ENCODE measurements at regions not wholly inside any gene's neighbourhood (a gene's known extent, or its start where the extent isn't known, plus 50 kb on each side); places are given as distances from the start of the nearest gene placed in this dataset.

GRCh38 chr12:116389990-116390389, 112.5 kb upstream of the MED13L start:
- no peaks in the 10 kb centered on the region for H3K36me3 ChIP-seq (ENCODE audit: control insufficient read depth, insufficient read depth, low read length)
- H3K9ac ChIP-seq (ENCODE audit: insufficient read depth, low read length), result no peak overlapping the region
- H3K4me3 ChIP-seq (replicated peaks in 1 of 4; ENCODE audit: control extremely low read depth in 1 of 4, insufficient read depth in 1 of 4, low read depth in 3 of 4, low read length in 4 of 4), result no peak overlapping the region
- peak overlapping the region; percentile 42 for H3K27ac ChIP-seq (ENCODE audit: insufficient read depth, low read length)
- H3K27me3 ChIP-seq (ENCODE audit: control insufficient read depth, insufficient read depth, low read length), result no peaks in the 10 kb centered on the region
- no peaks in the 10 kb centered on the region for H4K20me1 ChIP-seq (ENCODE audit: control insufficient read depth, extremely low read depth, insufficient read depth, low read length)
- peak in 1 of 2 donors; percentile 4 for TF ChIP-seq CTCF (conservative IDR thresholded peaks at IDR 0.05 in 1 of 2, IDR thresholded peaks at IDR 0.05 in 1 of 2; ENCODE audit: low read depth in 1 of 2, low read length in 2 of 2)
- no peak for TF ChIP-seq EZH2 (IDR thresholded peaks at IDR 0.05; ENCODE audit: low read length, missing control alignments)
- no peak overlapping the region for H2AFZ ChIP-seq (ENCODE audit: low read length)
- DNase-seq (ENCODE audit: low read depth in 2 of 2), result peak; percentile 96 to 99
- no peaks in the 10 kb centered on the region for H3K79me2 ChIP-seq (ENCODE audit: control insufficient read depth, insufficient read depth, low read length)
- H3K4me2 ChIP-seq (ENCODE audit: extremely low read depth, insufficient read depth, low read length), result no peak overlapping the region
- no peaks in the 10 kb centered on the region for H3K9me3 ChIP-seq (ENCODE audit: control insufficient read depth, insufficient read depth, low read depth, low read length)
- peaks cover 18% of the 10 kb centered on the region for H3K4me1 ChIP-seq (ENCODE audit: control insufficient read depth, extremely low read depth, insufficient read depth, low read length)

DNA sequence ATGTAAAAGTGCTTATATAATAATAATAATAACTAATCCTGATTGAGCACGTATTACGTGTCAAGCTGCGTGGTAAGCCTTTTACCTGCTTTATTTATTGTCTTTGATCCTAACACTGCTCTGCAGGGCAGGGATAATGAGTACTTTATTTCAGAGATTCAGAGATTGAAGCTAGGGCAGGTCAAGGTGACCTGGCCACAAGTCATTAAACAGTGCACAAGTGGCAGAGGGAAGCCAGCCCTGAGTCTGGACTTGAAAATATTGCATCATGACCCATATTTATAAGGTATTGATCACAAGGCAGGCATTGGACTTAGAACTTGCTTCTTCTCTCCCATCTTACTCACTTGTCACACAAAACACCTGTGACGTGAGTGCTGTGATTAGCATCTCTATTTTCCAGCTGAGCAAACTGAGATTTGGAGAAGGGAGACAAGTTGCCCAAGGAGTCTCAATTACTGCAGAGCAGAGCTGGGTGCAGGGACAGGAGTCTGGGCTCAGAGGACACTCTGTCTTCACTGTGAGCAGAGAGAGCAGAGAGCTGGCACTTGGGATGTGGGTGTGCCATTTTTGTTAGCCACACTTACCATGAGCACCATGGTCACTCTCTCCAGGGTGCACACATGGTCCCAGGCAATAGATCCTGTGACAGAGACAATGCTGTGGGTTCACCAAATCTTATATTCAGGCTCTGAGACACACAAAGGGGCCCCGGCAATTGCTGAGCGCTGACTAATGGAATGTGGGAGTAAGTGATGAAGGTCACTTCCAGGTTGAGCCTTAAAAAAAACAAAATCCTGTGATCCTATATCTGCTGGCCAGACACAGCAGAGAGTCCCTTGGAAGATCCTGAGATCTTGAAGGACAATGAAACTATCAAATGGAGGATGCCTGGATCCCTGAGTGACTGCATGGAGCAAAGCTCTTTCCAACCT, 113.2 kb upstream of the MED13L start:
- peak in 1 of 2 donors; percentile 36 for DNase-seq (ENCODE audit: low read depth in 2 of 2)
- Histone ChIP-seq H3K9ac (ENCODE audit: insufficient read depth, low read length) (no peak overlapping the region), H3K4me1 (ENCODE audit: control insufficient read depth, extremely low read depth, insufficient read depth, low read length) (peaks cover 18% of the 10 kb centered on the region), H3K36me3 (ENCODE audit: control insufficient read depth, insufficient read depth, low read length) (no peaks in the 10 kb centered on the region), H4K20me1 (ENCODE audit: control insufficient read depth, extremely low read depth, insufficient read depth, low read length) (no peaks in the 10 kb centered on the region), H3K27me3 (ENCODE audit: control insufficient read depth, insufficient read depth, low read length) (no peaks in the 10 kb centered on the region), H2AFZ (ENCODE audit: low read length) (no peak overlapping the region), H3K9me3 (ENCODE audit: control insufficient read depth, insufficient read depth, low read depth, low read length) (no peaks in the 10 kb centered on the region), H3K4me2 (ENCODE audit: extremely low read depth, insufficient read depth, low read length) (no peak overlapping the region), H3K79me2 (ENCODE audit: control insufficient read depth, insufficient read depth, low read length) (no peaks in the 10 kb centered on the region), H3K27ac (ENCODE audit: insufficient read depth, low read length) (no peak overlapping the region), H3K4me3 (replicated peaks in 1 of 4; ENCODE audit: control extremely low read depth in 1 of 4, insufficient read depth in 1 of 4, low read depth in 3 of 4, low read length in 4 of 4) (no peak overlapping the region)
- TF ChIP-seq CTCF (conservative IDR thresholded peaks at IDR 0.05 in 1 of 2, IDR thresholded peaks at IDR 0.05 in 1 of 2; ENCODE audit: low read depth in 1 of 2, low read length in 2 of 2) (no peak), EZH2 (IDR thresholded peaks at IDR 0.05; ENCODE audit: low read length, missing control alignments) (no peak)

- Histone ChIP-seq H3K9ac (ENCODE audit: insufficient read depth, low read length) (no peak overlapping the region), H3K27me3 (ENCODE audit: control insufficient read depth, insufficient read depth, low read length) (no peaks in the 10 kb centered on the region), H3K4me2 (ENCODE audit: extremely low read depth, insufficient read depth, low read length) (no peak overlapping the region), H3K27ac (ENCODE audit: insufficient read depth, low read length) (no peak overlapping the region), H2AFZ (ENCODE audit: low read length) (no peak overlapping the region), H3K4me1 (ENCODE audit: control insufficient read depth, extremely low read depth, insufficient read depth, low read length) (peaks cover 18% of the 10 kb centered on the region), H4K20me1 (ENCODE audit: control insufficient read depth, extremely low read depth, insufficient read depth, low read length) (no peaks in the 10 kb centered on the region), H3K9me3 (ENCODE audit: control insufficient read depth, insufficient read depth, low read depth, low read length) (no peaks in the 10 kb centered on the region), H3K79me2 (ENCODE audit: control insufficient read depth, insufficient read depth, low read length) (no peaks in the 10 kb centered on the region), H3K4me3 (replicated peaks in 1 of 4; ENCODE audit: control extremely low read depth in 1 of 4, insufficient read depth in 1 of 4, low read depth in 3 of 4, low read length in 4 of 4) (no peak overlapping the region), H3K36me3 (ENCODE audit: control insufficient read depth, insufficient read depth, low read length) (no peaks in the 10 kb centered on the region)
- TF ChIP-seq EZH2 (IDR thresholded peaks at IDR 0.05; ENCODE audit: low read length, missing control alignments), result no peak
- TF ChIP-seq CTCF (conservative IDR thresholded peaks at IDR 0.05 in 1 of 2, IDR thresholded peaks at IDR 0.05 in 1 of 2; ENCODE audit: low read depth in 1 of 2, low read length in 2 of 2), result no peak
- no peak for DNase-seq (ENCODE audit: low read depth in 2 of 2)
Observed at GRCh38 chr12:116391501-116391900, 114.0 kb upstream of the MED13L start.

All from fibroblast of lung (primary cell).